Medulla oblongata (tissue), 1 donor: ENCODE measurements at regions not wholly inside any gene's neighbourhood (a gene's known extent, or its start where the extent isn't known, plus 50 kb on each side); places are given as distances from the start of the nearest gene placed in this dataset.

ENCODE experiments used
- DNase-seq: peaks from one replicate; pipeline ENCODE4 v3.0.0-alpha.2; 2015; ENCODE audit errors: extremely low spot score

- no peak for DNase-seq
Measured at GRCh38 chr18:76546088-76546435, 51.0 kb upstream of the ZNF516 start.

DNA sequence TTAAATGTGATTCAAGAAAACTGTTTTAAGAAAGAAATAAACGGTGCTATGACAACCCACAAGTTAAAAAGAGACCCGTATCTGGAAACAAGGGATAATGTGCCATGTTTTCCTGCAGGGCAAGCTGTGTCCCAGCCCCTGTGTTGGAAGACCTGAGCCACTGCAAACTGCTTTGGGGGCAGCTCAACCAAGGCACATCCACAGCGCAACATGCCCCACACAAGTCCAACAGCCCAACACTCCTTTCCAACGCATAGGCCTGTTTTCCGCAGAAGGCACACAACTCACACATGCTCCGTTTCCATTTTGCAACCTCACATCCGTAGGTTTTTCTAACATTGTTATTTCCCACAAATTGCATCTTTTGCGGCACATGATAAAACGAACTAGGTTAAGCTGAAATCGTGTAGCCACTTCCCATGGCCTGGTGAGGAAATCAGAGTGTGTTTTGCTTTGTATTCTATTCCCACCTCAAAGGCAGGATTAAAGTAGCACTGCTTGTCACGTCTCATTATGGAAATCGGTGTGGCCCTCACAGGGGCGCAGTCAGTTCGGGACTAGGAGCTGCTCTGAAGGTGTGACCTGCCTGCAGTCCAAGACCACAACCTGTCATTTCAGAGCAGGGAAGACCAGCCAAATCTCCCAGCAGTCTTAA lies 50.5 kb upstream of the ZNF516 start:
- no peak for DNase-seq

- DNase-seq: no peak
Measured at GRCh38 chr18:76544511-76545345, 49.7 kb upstream of the ZNF516 start.
